ENCODE measurements at regions not wholly inside any gene's neighbourhood (a gene's known extent, or its start where the extent isn't known, plus 50 kb on each side); places are given as distances from the start of the nearest gene placed in this dataset.

- H3K4me2 ChIP-seq (ENCODE audit: low read depth, low read length, poor library complexity, severe bottlenecking): no peak overlapping the region
- no peaks in the 10 kb centered on the region for H3K27me3 ChIP-seq (ENCODE audit: insufficient read depth, low read length, poor library complexity, severe bottlenecking)
- no peaks in the 10 kb centered on the region for H3K79me2 ChIP-seq (ENCODE audit: insufficient read depth, low read length)
- no peaks in the 10 kb centered on the region for H3F3A ChIP-seq (ENCODE audit: low read depth)
- H3K4me1 ChIP-seq (ENCODE audit: insufficient read depth, low read length, poor library complexity, severe bottlenecking): peaks cover 4% of the 10 kb centered on the region
- H3K9me2 ChIP-seq (replicated peaks; ENCODE audit: low read depth, low read length): no peaks in the 10 kb centered on the region
- H3K9ac ChIP-seq (ENCODE audit: low read depth, low read length, poor library complexity, severe bottlenecking): no peak overlapping the region
- H3K9me3 ChIP-seq (ENCODE audit: insufficient read depth, low read depth, low read length): no peaks in the 10 kb centered on the region
- TF ChIP-seq CTCF (conservative IDR thresholded peaks at IDR 0.05; ENCODE audit: low read length): no peak
- no peak for TF ChIP-seq EZH2phosphoT487 (IDR thresholded peaks at IDR 0.05; ENCODE audit: borderline replicate concordance)
- no peak overlapping the region for H3K4me3 ChIP-seq (ENCODE audit: low read length, poor library complexity, severe bottlenecking)
- H3K36me3 ChIP-seq (ENCODE audit: insufficient read depth, low read length): no peaks in the 10 kb centered on the region
- no peaks in the 10 kb centered on the region for H4K20me1 ChIP-seq (ENCODE audit: insufficient read depth, low read length, poor library complexity, severe bottlenecking)
- H2AFZ ChIP-seq (ENCODE audit: low read length): no peak overlapping the region
These were observed 59.8 kb upstream of the KDM7A start for GRCh38 chr7:140236626-140237025.

- H3K9me2 ChIP-seq (replicated peaks; ENCODE audit: low read depth, low read length): no peaks in the 10 kb centered on the region
- H3K4me1 ChIP-seq (ENCODE audit: insufficient read depth, low read length, poor library complexity, severe bottlenecking): peaks cover 12% of the 10 kb centered on the region
These were observed 58.3 kb upstream of the KDM7A start for GRCh38 chr7:140235114-140235513.

GRCh38 chr7:140232957-140233917 lies 56.5 kb upstream of the KDM7A start:
- peaks cover 18% of the 10 kb centered on the region for H3K4me1 ChIP-seq (ENCODE audit: insufficient read depth, low read length, poor library complexity, severe bottlenecking)
- H3K4me2 ChIP-seq (ENCODE audit: low read depth, low read length, poor library complexity, severe bottlenecking): no peak overlapping the region
- H3F3A ChIP-seq (ENCODE audit: low read depth): no peaks in the 10 kb centered on the region
- no peaks in the 10 kb centered on the region for H3K9me3 ChIP-seq (ENCODE audit: insufficient read depth, low read depth, low read length)
- H3K36me3 ChIP-seq (ENCODE audit: insufficient read depth, low read length): no peaks in the 10 kb centered on the region
- no peaks in the 10 kb centered on the region for H3K9me2 ChIP-seq (replicated peaks; ENCODE audit: low read depth, low read length)
- H3K79me2 ChIP-seq (ENCODE audit: insufficient read depth, low read length): no peaks in the 10 kb centered on the region
- H3K27me3 ChIP-seq (ENCODE audit: insufficient read depth, low read length, poor library complexity, severe bottlenecking): peaks cover 7% of the 10 kb centered on the region
- no peaks in the 10 kb centered on the region for H4K20me1 ChIP-seq (ENCODE audit: insufficient read depth, low read length, poor library complexity, severe bottlenecking)
- H2AFZ ChIP-seq (ENCODE audit: low read length): no peak overlapping the region
- TF ChIP-seq EZH2phosphoT487 (IDR thresholded peaks at IDR 0.05; ENCODE audit: borderline replicate concordance) (no peak), CTCF (conservative IDR thresholded peaks at IDR 0.05; ENCODE audit: low read length) (no peak)
- no peak overlapping the region for H3K9ac ChIP-seq (ENCODE audit: low read depth, low read length, poor library complexity, severe bottlenecking)
- H3K4me3 ChIP-seq (ENCODE audit: low read length, poor library complexity, severe bottlenecking): no peak overlapping the region

More at GRCh38 chr7:140235114-140235513, 58.3 kb upstream of the KDM7A start:
- Histone ChIP-seq H3K27me3 (ENCODE audit: insufficient read depth, low read length, poor library complexity, severe bottlenecking) (peaks cover 7% of the 10 kb centered on the region), H3K9ac (ENCODE audit: low read depth, low read length, poor library complexity, severe bottlenecking) (no peak overlapping the region), H4K20me1 (ENCODE audit: insufficient read depth, low read length, poor library complexity, severe bottlenecking) (no peaks in the 10 kb centered on the region), H3K9me3 (ENCODE audit: insufficient read depth, low read depth, low read length) (no peaks in the 10 kb centered on the region), H3F3A (ENCODE audit: low read depth) (no peaks in the 10 kb centered on the region), H3K79me2 (ENCODE audit: insufficient read depth, low read length) (no peaks in the 10 kb centered on the region), H3K4me3 (ENCODE audit: low read length, poor library complexity, severe bottlenecking) (no peak overlapping the region), H2AFZ (ENCODE audit: low read length) (no peak overlapping the region), H3K36me3 (ENCODE audit: insufficient read depth, low read length) (no peaks in the 10 kb centered on the region), H3K4me2 (ENCODE audit: low read depth, low read length, poor library complexity, severe bottlenecking) (no peak overlapping the region)
- no peak for TF ChIP-seq CTCF (conservative IDR thresholded peaks at IDR 0.05; ENCODE audit: low read length)
- no peak for TF ChIP-seq EZH2phosphoT487 (IDR thresholded peaks at IDR 0.05; ENCODE audit: borderline replicate concordance)
